H9 (cell line): ENCODE measurements at regions not wholly inside any gene's neighbourhood (a gene's known extent, or its start where the extent isn't known, plus 50 kb on each side); places are given as distances from the start of the nearest gene placed in this dataset.

ENCODE experiments used
- DNase-seq: peaks from one replicate; pipeline ENCODE4 v3.0.0-alpha.2; 2017
- H2AFZ ChIP-seq: one replicate; pipeline ENCODE4 v1.6.1; 2013; ENCODE audit warnings: mild to moderate bottlenecking, low read length, control low read depth, moderate library complexity
- H2AK5ac ChIP-seq: 2 replicates; pipeline ENCODE4 v1.6.1; 2013; ENCODE audit warnings: low read length, control low read depth, mixed read lengths; ENCODE audit not compliant: insufficient read length
- H2BK120ac ChIP-seq: one replicate; pipeline ENCODE4 v1.6.1; 2013; ENCODE audit warnings: low read depth, mild to moderate bottlenecking, low read length, control low read depth, inconsistent platforms; ENCODE audit not compliant: poor library complexity, severe bottlenecking
- H2BK12ac ChIP-seq: 2 replicates; pipeline ENCODE4 v1.6.1; 2013; ENCODE audit warnings: low read length, control low read depth, mixed read lengths, low read depth; ENCODE audit not compliant: insufficient read length
- H2BK15ac ChIP-seq: 2 replicates; pipeline ENCODE4 v1.6.1; 2013; ENCODE audit warnings: low read depth, low read length, control low read depth
- H2BK20ac ChIP-seq: one replicate; pipeline ENCODE4 v1.6.1; 2013; ENCODE audit warnings: low read depth, mild to moderate bottlenecking, low read length, control low read depth, inconsistent platforms; ENCODE audit not compliant: poor library complexity, severe bottlenecking
- H2BK5ac ChIP-seq: 2 replicates; pipeline ENCODE4 v1.6.1; 2013; ENCODE audit warnings: low read length, control low read depth, mixed read lengths; ENCODE audit not compliant: insufficient read length
- H3K14ac ChIP-seq: 2 replicates; pipeline ENCODE4 v1.6.1; 2013; ENCODE audit warnings: low read length, control low read depth; ENCODE audit not compliant: insufficient read depth
- H3K18ac ChIP-seq: 2 replicates; pipeline ENCODE4 v1.6.1; 2013; ENCODE audit warnings: low read depth, mild to moderate bottlenecking, mixed read lengths, low read length, control low read depth; ENCODE audit not compliant: insufficient read length
- H3K23ac ChIP-seq: 2 replicates; pipeline ENCODE4 v1.6.1; 2013; ENCODE audit warnings: low read length, control low read depth, mixed read lengths, low read depth; ENCODE audit not compliant: insufficient read length
- H3K23me2 ChIP-seq: 2 replicates; pipeline ENCODE4 v1.6.1; 2013; ENCODE audit warnings: low read depth, mild to moderate bottlenecking, mixed read lengths, low read length, control low read depth; ENCODE audit not compliant: insufficient read length, poor library complexity, severe bottlenecking
- H3K27ac ChIP-seq: 2 replicates; pipeline ENCODE4 v1.5.1; 2013; ENCODE audit warnings: low read length, control low read depth, mixed read lengths, low read depth; ENCODE audit not compliant: insufficient read length
- H3K27me3 ChIP-seq: 2 replicates; pipeline ENCODE4 v1.6.1; 2013; ENCODE audit warnings: low read length, control low read depth, inconsistent platforms; ENCODE audit not compliant: insufficient read depth
- H3K4ac ChIP-seq: 2 replicates; pipeline ENCODE4 v1.6.1; 2013; ENCODE audit warnings: low read depth, mild to moderate bottlenecking, control low read depth, inconsistent platforms, low read length, moderate library complexity
- H3K4me1 ChIP-seq: 2 replicates; pipeline ENCODE4 v1.6.1; 2013; ENCODE audit warnings: low read length, control low read depth, inconsistent platforms; ENCODE audit not compliant: insufficient read depth
- H3K4me2 ChIP-seq: 2 replicates; pipeline ENCODE4 v1.6.1; 2013; ENCODE audit warnings: low read length, control low read depth, mixed read lengths; ENCODE audit not compliant: insufficient read length, insufficient read depth
- H3K56ac ChIP-seq: 2 replicates; pipeline ENCODE4 v1.6.1; 2013; ENCODE audit warnings: low read depth, mild to moderate bottlenecking, mixed read lengths, low read length, control low read depth; ENCODE audit not compliant: insufficient read length
- H3K79me1 ChIP-seq: 2 replicates; pipeline ENCODE4 v1.6.1; 2013; ENCODE audit warnings: low read depth, mild to moderate bottlenecking, moderate library complexity, low read length, control low read depth, inconsistent platforms; ENCODE audit not compliant: insufficient read depth, poor library complexity, severe bottlenecking
- H3K79me2 ChIP-seq: 2 replicates; pipeline ENCODE4 v1.6.1; 2013; ENCODE audit warnings: low read length, control low read depth, inconsistent platforms; ENCODE audit not compliant: insufficient read depth
- H3K9ac ChIP-seq: 2 replicates; pipeline ENCODE4 v1.6.1; 2013; ENCODE audit warnings: low read length, control low read depth, mixed read lengths; ENCODE audit not compliant: insufficient read length; ENCODE audit errors: extremely low read depth
- H3K9me3 ChIP-seq: one replicate; pipeline ENCODE4 v1.6.1; 2013; ENCODE audit warnings: low read depth, low read length, inconsistent platforms; ENCODE audit not compliant: control insufficient read depth
- H3T11ph ChIP-seq: one replicate; pipeline ENCODE4 v1.6.1; 2013; ENCODE audit warnings: mild to moderate bottlenecking, low read length, control low read depth, inconsistent platforms
- H4K20me1 ChIP-seq: one replicate; pipeline ENCODE4 v1.6.1; 2013; ENCODE audit not compliant: control insufficient read depth, insufficient read length, insufficient read depth
- H4K5ac ChIP-seq: 2 replicates; pipeline ENCODE4 v1.6.1; 2013; ENCODE audit warnings: low read depth, mild to moderate bottlenecking, mixed read lengths, low read length, control low read depth; ENCODE audit not compliant: insufficient read length
- H4K8ac ChIP-seq: replicated peaks from 2 replicates; pipeline ENCODE4 v1.6.1; 2013; ENCODE audit warnings: low read length, control low read depth, mixed read lengths, low read depth; ENCODE audit not compliant: insufficient read length
- H4K91ac ChIP-seq: 2 replicates; pipeline ENCODE4 v1.6.1; 2013; ENCODE audit warnings: low read depth, mild to moderate bottlenecking, moderate library complexity, mixed read lengths, low read length, control low read depth; ENCODE audit not compliant: insufficient read length
- H3K27ac Mint-ChIP-seq, 3 experiments: 2 replicates in 2 of 3; 3 replicates in 1 of 3; pipeline ENCODE4 v1.8.0; 2020 to 2021; ENCODE audit warnings: mixed read lengths in 3 of 3, mild to moderate bottlenecking in 1 of 3, moderate library complexity in 1 of 3
- H3K27me3 Mint-ChIP-seq: 2 replicates; pipeline ENCODE4 v1.8.0; 2021; ENCODE audit warnings: low read depth, mild to moderate bottlenecking, moderate library complexity, mixed read lengths
- H3K36me3 Mint-ChIP-seq, 3 experiments: 2 replicates in 2 of 3; 3 replicates in 1 of 3; pipeline ENCODE4 v1.8.0; 2020 to 2021; ENCODE audit warnings: low read depth in 3 of 3, mixed read lengths in 3 of 3; ENCODE audit not compliant: insufficient read depth in 1 of 3
- H3K4me1 Mint-ChIP-seq, 2 experiments: 2 replicates each; pipeline ENCODE4 v1.8.0; 2020; ENCODE audit warnings: mixed read lengths in 2 of 2
- H3K4me3 Mint-ChIP-seq, 2 experiments: 2 replicates in 1 of 2; 3 replicates in 1 of 2; pipeline ENCODE4 v1.8.0; 2020 to 2021; ENCODE audit warnings: mild to moderate bottlenecking in 2 of 2, mixed read lengths in 2 of 2, moderate library complexity in 1 of 2
- H3K9me3 Mint-ChIP-seq, 2 experiments: 2 replicates in 1 of 2; 3 replicates in 1 of 2; pipeline ENCODE4 v1.8.0; 2020; ENCODE audit warnings: mild to moderate bottlenecking in 2 of 2, mixed read lengths in 2 of 2, moderate library complexity in 1 of 2
- CTCF ChIP-seq: fragments of 200-600 bp; sonication (generic); conservative IDR thresholded peaks from 3 replicates; pipeline ENCODE4 v1.8.0; 2021; ENCODE audit warnings: antibody characterized with exemption, mild to moderate bottlenecking
- WGBS: extraction: QIAGEN DNeasy Blood & Tissue Kit; methylation state at CpG from one replicate; pipeline ENCODE4 v1.1.7; 2013; ENCODE audit warnings: missing lambda C conversion rate, low lambda C conversion rate, mixed read lengths; ENCODE audit not compliant: insufficient read length; ENCODE audit errors: extremely low coverage; 5-methylcytosine and 5-hydroxymethylcytosine counted together

GRCh38 chr3:13187593-13187992, 114.4 kb upstream of the IQSEC1 start:
- no peak for TF ChIP-seq CTCF
- Mint-ChIP-seq H3K36me3 (no peaks in the 10 kb centered on the region), H3K27me3 (peaks cover 2% of the 10 kb centered on the region), H3K4me3 (no peak overlapping the region), H3K27ac (no peak overlapping the region), H3K4me1 (peaks cover 0 to 2% of the 10 kb centered on the region in 2 experiments; a peak in 1 of 4 replicates), H3K9me3 (peaks cover 2 to 3% of the 10 kb centered on the region in 2 experiments; a peak in 4 of 5 replicates)
- WGBS = no CpG with 5 or more reads among the region's 2 CpGs
- H2BK120ac ChIP-seq = no peak overlapping the region
- H3K4ac ChIP-seq = no peak overlapping the region
- no peak overlapping the region for H3K56ac ChIP-seq
- H4K20me1 ChIP-seq = no peaks in the 10 kb centered on the region
- H3K23ac ChIP-seq = no peak overlapping the region
- H4K5ac ChIP-seq = no peak overlapping the region
- H3K18ac ChIP-seq = no peak overlapping the region
- H2BK15ac ChIP-seq = no peak overlapping the region
- H3K23me2 ChIP-seq = no peaks in the 10 kb centered on the region
- H3K14ac ChIP-seq = no peak overlapping the region
- no peak for DNase-seq
- no peak overlapping the region for H2BK20ac ChIP-seq
- no peaks in the 10 kb centered on the region for H3K79me2 ChIP-seq
- no peak overlapping the region for H3T11ph ChIP-seq
- H3K27ac ChIP-seq = no peak overlapping the region
- H2AFZ ChIP-seq = no peak overlapping the region
- no peak overlapping the region for H3K4me2 ChIP-seq
- H3K79me1 ChIP-seq = no peaks in the 10 kb centered on the region
- no peak overlapping the region for H4K8ac ChIP-seq
- no peaks in the 10 kb centered on the region for H3K4me1 ChIP-seq
- no peak overlapping the region for H4K91ac ChIP-seq
- no peaks in the 10 kb centered on the region for H3K27me3 ChIP-seq
- H2BK5ac ChIP-seq = no peak overlapping the region
- H2BK12ac ChIP-seq = no peak overlapping the region
- no peak overlapping the region for H3K9ac ChIP-seq
- no peak overlapping the region for H2AK5ac ChIP-seq
- H3K9me3 ChIP-seq = no peaks in the 10 kb centered on the region
